ENCODE measurements at regions not wholly inside any gene's neighbourhood (a gene's known extent, or its start where the extent isn't known, plus 50 kb on each side); places are given as distances from the start of the nearest gene placed in this dataset.

GRCh38 chr5:142378737-142379634, 54.2 kb upstream of the SPRY4 start (continued):
- no peak for TF ChIP-seq SNAPC4 (CRISPR knock-in tag; IDR thresholded peaks at IDR 0.05)
- no peak for TF ChIP-seq GZF1 (CRISPR knock-in tag; IDR thresholded peaks at IDR 0.05)
- TF ChIP-seq, protein P1, sequence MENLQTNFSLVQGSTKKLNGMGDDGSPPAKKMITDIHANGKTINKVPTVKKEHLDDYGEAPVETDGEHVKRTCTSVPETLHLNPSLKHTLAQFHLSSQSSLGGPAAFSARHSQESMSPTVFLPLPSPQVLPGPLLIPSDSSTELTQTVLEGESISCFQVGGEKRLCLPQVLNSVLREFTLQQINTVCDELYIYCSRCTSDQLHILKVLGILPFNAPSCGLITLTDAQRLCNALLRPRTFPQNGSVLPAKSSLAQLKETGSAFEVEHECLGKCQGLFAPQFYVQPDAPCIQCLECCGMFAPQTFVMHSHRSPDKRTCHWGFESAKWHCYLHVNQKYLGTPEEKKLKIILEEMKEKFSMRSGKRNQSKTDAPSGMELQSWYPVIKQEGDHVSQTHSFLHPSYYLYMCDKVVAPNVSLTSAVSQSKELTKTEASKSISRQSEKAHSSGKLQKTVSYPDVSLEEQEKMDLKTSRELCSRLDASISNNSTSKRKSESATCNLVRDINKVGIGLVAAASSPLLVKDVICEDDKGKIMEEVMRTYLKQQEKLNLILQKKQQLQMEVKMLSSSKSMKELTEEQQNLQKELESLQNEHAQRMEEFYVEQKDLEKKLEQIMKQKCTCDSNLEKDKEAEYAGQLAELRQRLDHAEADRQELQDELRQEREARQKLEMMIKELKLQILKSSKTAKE (CRISPR knock-in tag; IDR thresholded peaks at IDR 0.05; ENCODE audit: borderline replicate concordance) = no peak
- TF ChIP-seq MAFG (CRISPR knock-in tag; IDR thresholded peaks at IDR 0.05) = no peak
- no peak for TF ChIP-seq ZFP36L2 (CRISPR knock-in tag; IDR thresholded peaks at IDR 0.05)
